Endothelial cell of umbilical vein (primary cell): ENCODE measurements at regions not wholly inside any gene's neighbourhood (a gene's known extent, or its start where the extent isn't known, plus 50 kb on each side); places are given as distances from the start of the nearest gene placed in this dataset.
"Not testable (repeated sequence)": the region's sequence is repeated elsewhere in the genome, so short reads cannot be mapped to it uniquely, and the experiment has no call there.

Experiments
- BruUV-seq: library from RNA; stranded (reverse); fragments of 400-500 nt; replicated peaks from 2 replicates; lab custom pipeline; 2021; lab: Mats Ljungman, UMichigan
- CTCF ChIA-PET: fragments of 300-600, 350-600 bp; sonication (Branson Sonifier 250); formaldehyde crosslinking; loops from one replicate; lab custom pipeline; 2021; ENCODE audit warnings: antibody characterized with exemption, inconsistent platforms; lab: Charles Lee
- POLR2A ChIA-PET: fragments of 300-600, 350-600 bp; sonication (Branson Sonifier 250); formaldehyde crosslinking; loops from one replicate; lab custom pipeline; 2021; ENCODE audit warnings: antibody characterized with exemption, inconsistent platforms; lab: Charles Lee
- DNase-seq: peaks from one replicate; pipeline ENCODE4 v3.0.0-alpha.2; 2011; ENCODE audit warnings: low read depth, low spot score
- FAIRE-seq: peaks from 2 replicates; lab custom pipeline; 2011; peaks lifted over from hg19 to GRCh38; lab: Jason Lieb, UNC
- H2AFZ ChIP-seq: 2 replicates; pipeline ENCODE4 v1.6.0; 2012; ENCODE audit warnings: low read depth, low read length, control low read depth, inconsistent platforms
- H3K27ac ChIP-seq: 2 replicates; pipeline ENCODE4 v1.5.1; 2011; ENCODE audit warnings: low read depth, mild to moderate bottlenecking, control low read depth, low read length, moderate library complexity; ENCODE audit not compliant: insufficient read depth
- H3K27me3 ChIP-seq, 2 experiments: 2 replicates each; pipeline versions ENCODE4 v1.6.0 to v1.6.1; 2011; ENCODE audit warnings: low read length in 2 of 2, mixed read lengths in 1 of 2; ENCODE audit not compliant: control insufficient read depth in 2 of 2, insufficient read depth in 2 of 2
- H3K36me3 ChIP-seq, 2 experiments: 2 replicates in 1 of 2; 3 replicates in 1 of 2; pipeline ENCODE4 v1.5.1; 2011; ENCODE audit warnings: low read length in 2 of 2, mild to moderate bottlenecking in 1 of 2, moderate library complexity in 1 of 2; ENCODE audit not compliant: control insufficient read depth in 2 of 2, insufficient read depth in 2 of 2; ENCODE audit errors: extremely low read depth in 1 of 2
- H3K4me1 ChIP-seq: 3 replicates; pipeline ENCODE4 v1.5.1; 2011; ENCODE audit warnings: mild to moderate bottlenecking, low read length; ENCODE audit not compliant: control insufficient read depth, insufficient read depth; ENCODE audit errors: extremely low read depth
- H3K4me2 ChIP-seq: 2 replicates; pipeline ENCODE4 v1.6.1; 2011; ENCODE audit warnings: low read length, control low read depth, mixed read lengths; ENCODE audit not compliant: insufficient read depth
- H3K4me3 ChIP-seq, 3 experiments: fragments of 200-600 bp in 1 of 3; sonication (generic), shearing (Covaris generic) in 1 of 3; replicated peaks in 1 of 3; 2 replicates each; pipeline ENCODE4 v1.5.1; 2011 to 2016; ENCODE audit warnings: control low read depth in 3 of 3, low read length in 3 of 3, mild to moderate bottlenecking in 2 of 3, inconsistent platforms in 1 of 3, low read depth in 1 of 3, moderate library complexity in 1 of 3; ENCODE audit not compliant: insufficient read depth in 1 of 3
- H3K79me2 ChIP-seq: 2 replicates; pipeline ENCODE4 v1.6.0; 2012; ENCODE audit warnings: low read length, inconsistent platforms; ENCODE audit not compliant: control insufficient read depth, insufficient read depth
- H3K9ac ChIP-seq: replicated peaks from 2 replicates; pipeline ENCODE3; 2011; ENCODE audit warnings: low read length, control low read depth; ENCODE audit not compliant: insufficient read depth; ENCODE audit errors: extremely low read depth
- H3K9me1 ChIP-seq: replicated peaks from 3 replicates; pipeline ENCODE4 v1.6.0; 2011; ENCODE audit warnings: mild to moderate bottlenecking, low read length; ENCODE audit not compliant: control insufficient read depth, insufficient read depth; ENCODE audit errors: extremely low read depth
- H3K9me3 ChIP-seq: replicated peaks from 2 replicates; pipeline ENCODE4 v1.5.1; 2012; ENCODE audit warnings: low read length, inconsistent platforms; ENCODE audit not compliant: control insufficient read depth, insufficient read depth
- H4K20me1 ChIP-seq: replicated peaks from 2 replicates; pipeline ENCODE3; 2011; ENCODE audit warnings: mild to moderate bottlenecking, low read length; ENCODE audit not compliant: control insufficient read depth, insufficient read depth; ENCODE audit errors: extremely low read depth
- EZH2 ChIP-seq: IDR thresholded peaks from 2 replicates; pipeline ENCODE4 v1.6.1; 2012; ENCODE audit warnings: borderline replicate concordance, low read depth, mild to moderate bottlenecking, moderate library complexity, low read length, inconsistent platforms; ENCODE audit not compliant: severe bottlenecking
- FOS ChIP-seq: IDR thresholded peaks from 2 replicates; pipeline ENCODE4 v1.6.1; 2011; ENCODE audit warnings: mild to moderate bottlenecking, low read length, moderate library complexity, borderline replicate concordance; ENCODE audit not compliant: insufficient read depth
- GATA2 ChIP-seq: IDR thresholded peaks from 2 replicates; pipeline ENCODE4 v1.7.0; 2011; ENCODE audit warnings: low read depth, mild to moderate bottlenecking, moderate library complexity, mixed read lengths, low read length; ENCODE audit not compliant: insufficient read length, insufficient read depth
- JUN ChIP-seq: IDR thresholded peaks from 2 replicates; pipeline ENCODE4 v1.6.1; 2011; ENCODE audit warnings: borderline replicate concordance, low read depth; ENCODE audit not compliant: insufficient read length, insufficient read depth
- MYC ChIP-seq: IDR thresholded peaks from one replicate; pipeline ENCODE4 v1.6.1; 2011; ENCODE audit warnings: mild to moderate bottlenecking, low read depth, low read length
- POLR2A ChIP-seq: IDR thresholded peaks from 2 replicates; pipeline ENCODE4 v1.6.1; 2012; ENCODE audit warnings: low read depth, mild to moderate bottlenecking, control low read depth, low read length
- POLR2AphosphoS5 ChIP-seq: IDR thresholded peaks from 2 replicates; pipeline ENCODE4 v1.6.1; 2012; ENCODE audit warnings: low read depth, mild to moderate bottlenecking, control low read depth, low read length, moderate library complexity; ENCODE audit not compliant: insufficient read depth
- dilution Hi-C: fragments of 300-500 bp; cut with MboI; formaldehyde crosslinking; loops from one replicate; pipeline ENCODE4 v1.15.0; 2019; ENCODE audit warnings: low sequenced_read_pairs; ENCODE audit not compliant: extremely low pct_ligation_motif_present
- intact Hi-C: fragments of 100-400 bp; cut with micrococcal nuclease; formaldehyde crosslinking; loops from one replicate; pipeline ENCODE4 v1.10.0; 2022
- TF ChIP-seq, protein P1 (sequence below), 2 donors: IDR thresholded peaks; 1 replicate in 1 of 2; 2 replicates in 1 of 2; pipeline ENCODE4 v1.5.1; 2011; ENCODE audit warnings: low read length in 2 of 2, mild to moderate bottlenecking in 2 of 2, moderate library complexity in 2 of 2, control low read depth in 1 of 2, inconsistent platforms in 1 of 2, low read depth in 1 of 2; ENCODE audit not compliant: insufficient read depth in 1 of 2; ENCODE audit errors: extremely low read depth in 1 of 2
- TF ChIP-seq, protein P2 (sequence below): IDR thresholded peaks from 2 replicates; pipeline ENCODE4 v1.6.1; 2011; ENCODE audit not compliant: insufficient read depth, insufficient read length

DNA sequence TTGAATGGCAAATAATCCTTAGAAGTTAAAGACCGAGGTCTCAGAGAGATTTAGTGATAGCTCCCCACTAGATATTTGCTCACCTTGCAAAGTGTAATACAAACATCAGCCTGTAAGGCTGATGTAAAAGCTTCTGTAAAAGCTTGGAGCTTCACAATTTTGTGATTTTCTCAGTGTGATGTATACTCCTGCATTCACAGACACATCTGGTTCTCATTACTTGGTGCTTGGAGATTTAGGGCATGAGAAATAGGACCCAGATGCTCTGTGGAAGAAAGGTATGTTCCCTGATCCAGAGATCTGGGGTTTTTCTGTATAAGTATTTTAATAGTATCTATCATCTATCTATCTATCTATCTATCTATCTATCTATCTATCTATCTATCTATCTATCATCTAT, 1664.3 kb downstream of the C4orf33 start:
- POLR2A ChIA-PET = no interaction called here

DNA sequence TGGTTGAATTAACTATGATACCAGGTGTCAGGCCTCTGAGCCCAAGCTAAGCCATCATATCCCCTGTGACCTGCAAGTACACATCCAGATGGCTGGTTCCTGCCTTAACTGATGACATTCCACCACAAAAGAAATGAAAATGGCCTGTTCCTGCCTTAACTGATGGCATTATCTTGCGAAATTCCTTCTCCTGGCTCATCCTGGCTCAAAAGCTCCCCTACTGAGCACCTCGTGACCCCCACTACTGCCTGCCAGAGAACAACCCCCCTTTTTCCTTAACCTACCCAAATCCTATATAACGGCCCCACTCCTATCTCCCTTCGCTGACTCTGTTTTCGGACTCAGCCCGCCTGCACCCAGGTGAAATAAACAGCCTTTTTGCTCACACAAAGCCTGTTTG, 1671.4 kb downstream of the C4orf33 start:
- DNase-seq, H2AFZ ChIP-seq, H4K20me1 ChIP-seq, CTCF ChIA-PET, H3K79me2 ChIP-seq, H3K27ac ChIP-seq, H3K27me3 ChIP-seq, H3K9me3 ChIP-seq, H3K4me3 ChIP-seq, dilution Hi-C loops, H3K36me3 ChIP-seq, BruUV-seq, H3K4me1 ChIP-seq, intact Hi-C loops, POLR2A ChIA-PET, H3K9ac ChIP-seq, FAIRE-seq, H3K9me1 ChIP-seq, H3K4me2 ChIP-seq: not testable (repeated sequence)

More for the DNA sequence above, 1664.3 kb downstream of the C4orf33 start:
- Histone ChIP-seq H3K4me3 (no peak overlapping the region), H3K9ac (no peak overlapping the region), H3K9me1 (no peaks in the 10 kb centered on the region), H3K79me2 (no peaks in the 10 kb centered on the region), H3K27me3 (no peaks in the 10 kb centered on the region), H3K9me3 (no peaks in the 10 kb centered on the region), H3K4me1 (no peaks in the 10 kb centered on the region), H3K36me3 (no peaks in the 10 kb centered on the region), H3K4me2 (no peak overlapping the region), H2AFZ (no peak overlapping the region), H3K27ac (no peak overlapping the region), H4K20me1 (no peaks in the 10 kb centered on the region)
- DNase-seq = no peak
- CTCF ChIA-PET = no interaction called here
- dilution Hi-C loops (no loop called here), intact Hi-C loops (no loop called here)
- no TSS peak for BruUV-seq
- FAIRE-seq = no peak
- TF ChIP-seq POLR2AphosphoS5 (no peak), POLR2A (no peak), FOS (no peak), MYC (no peak), EZH2 (no peak), JUN (no peak), GATA2 (no peak)
- TF ChIP-seq, protein P1, sequence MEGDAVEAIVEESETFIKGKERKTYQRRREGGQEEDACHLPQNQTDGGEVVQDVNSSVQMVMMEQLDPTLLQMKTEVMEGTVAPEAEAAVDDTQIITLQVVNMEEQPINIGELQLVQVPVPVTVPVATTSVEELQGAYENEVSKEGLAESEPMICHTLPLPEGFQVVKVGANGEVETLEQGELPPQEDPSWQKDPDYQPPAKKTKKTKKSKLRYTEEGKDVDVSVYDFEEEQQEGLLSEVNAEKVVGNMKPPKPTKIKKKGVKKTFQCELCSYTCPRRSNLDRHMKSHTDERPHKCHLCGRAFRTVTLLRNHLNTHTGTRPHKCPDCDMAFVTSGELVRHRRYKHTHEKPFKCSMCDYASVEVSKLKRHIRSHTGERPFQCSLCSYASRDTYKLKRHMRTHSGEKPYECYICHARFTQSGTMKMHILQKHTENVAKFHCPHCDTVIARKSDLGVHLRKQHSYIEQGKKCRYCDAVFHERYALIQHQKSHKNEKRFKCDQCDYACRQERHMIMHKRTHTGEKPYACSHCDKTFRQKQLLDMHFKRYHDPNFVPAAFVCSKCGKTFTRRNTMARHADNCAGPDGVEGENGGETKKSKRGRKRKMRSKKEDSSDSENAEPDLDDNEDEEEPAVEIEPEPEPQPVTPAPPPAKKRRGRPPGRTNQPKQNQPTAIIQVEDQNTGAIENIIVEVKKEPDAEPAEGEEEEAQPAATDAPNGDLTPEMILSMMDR (IDR thresholded peaks at IDR 0.05; ENCODE audit: extremely low read depth in 1 of 2, insufficient read depth in 1 of 2, low read depth in 1 of 2, low read length in 2 of 2) = no peak
- TF ChIP-seq, protein P2, sequence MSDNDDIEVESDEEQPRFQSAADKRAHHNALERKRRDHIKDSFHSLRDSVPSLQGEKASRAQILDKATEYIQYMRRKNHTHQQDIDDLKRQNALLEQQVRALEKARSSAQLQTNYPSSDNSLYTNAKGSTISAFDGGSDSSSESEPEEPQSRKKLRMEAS = no peak

DNA sequence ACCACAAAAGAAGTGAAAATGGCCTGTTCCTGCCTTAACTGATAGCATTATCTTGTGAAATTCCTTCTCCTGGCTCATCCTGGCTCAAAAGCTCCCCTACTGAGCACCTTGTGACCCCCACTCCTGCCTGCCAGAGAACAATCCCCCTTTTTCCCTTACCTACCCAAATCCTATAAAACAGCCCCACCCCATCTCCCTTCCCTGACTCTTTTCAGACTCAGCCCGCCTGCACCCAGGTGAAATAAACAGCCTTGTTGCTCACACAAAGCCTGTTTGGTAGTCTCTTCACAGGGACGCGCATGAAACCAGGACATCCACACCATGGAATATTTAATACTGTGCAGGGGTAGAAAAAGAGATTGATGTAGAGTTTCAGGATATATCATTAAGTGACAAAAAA, 1677.0 kb downstream of the C4orf33 start:
- H3K79me2 ChIP-seq, intact Hi-C loops, CTCF ChIA-PET, DNase-seq, H3K9ac ChIP-seq, POLR2A ChIA-PET, H4K20me1 ChIP-seq, H2AFZ ChIP-seq, H3K27ac ChIP-seq, H3K9me1 ChIP-seq, H3K4me2 ChIP-seq, BruUV-seq, H3K9me3 ChIP-seq, FAIRE-seq, H3K4me3 ChIP-seq, H3K4me1 ChIP-seq, H3K36me3 ChIP-seq, dilution Hi-C loops, H3K27me3 ChIP-seq: not testable (repeated sequence)
